HG02943 (cell line): ENCODE measurements at regions not wholly inside any gene's neighbourhood (a gene's known extent, or its start where the extent isn't known, plus 50 kb on each side); places are given as distances from the start of the nearest gene placed in this dataset.

ENCODE experiments used
- ATAC-seq: cut with Tn5 transposase; IDR thresholded peaks from one replicate; pipeline ENCODE4 v1.9.1; 2021; ENCODE audit warnings: mild to moderate bottlenecking, low read depth, moderate library complexity; ENCODE audit not compliant: unreplicated experiment

GRCh38 chr2:15802657-15803542, 137.4 kb upstream of the MYCN start:
- no peak for ATAC-seq

DNA sequence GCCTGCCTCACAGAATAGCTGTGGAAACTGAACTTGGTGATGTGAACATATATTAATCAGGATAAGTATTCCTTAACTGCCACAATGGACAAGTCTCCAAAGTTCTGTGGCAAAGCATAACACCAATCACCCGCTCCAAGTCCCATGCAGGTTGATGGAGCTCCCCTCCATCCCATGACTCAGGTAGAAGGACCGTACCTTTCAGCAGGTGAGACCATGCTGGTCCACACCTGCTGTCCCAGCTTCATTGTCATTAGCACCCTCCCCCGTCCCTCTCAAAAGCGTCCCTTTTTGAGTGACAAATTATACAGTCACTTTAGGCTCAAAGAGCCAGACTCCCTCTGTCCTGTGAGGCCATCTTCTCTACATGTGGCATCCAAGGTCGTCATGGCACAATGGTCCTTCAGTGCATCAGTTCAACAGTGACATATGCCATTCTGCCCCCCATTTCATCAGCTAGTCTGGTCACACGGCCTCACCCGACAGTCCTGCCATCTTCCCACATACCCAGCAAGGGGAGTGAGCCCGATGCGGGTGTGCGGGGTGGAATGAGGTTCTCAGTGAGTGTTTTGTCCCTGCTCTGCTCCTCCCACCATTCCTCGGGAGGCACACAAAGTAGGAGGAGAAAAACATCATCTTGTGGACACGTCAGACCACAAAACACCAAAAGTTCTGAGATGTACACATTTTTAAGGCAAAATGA, 136.7 kb upstream of the MYCN start:
- ATAC-seq = no peak

GRCh38 chr2:15804246-15804619, 136.1 kb upstream of the MYCN start:
- ATAC-seq = no peak

DNA sequence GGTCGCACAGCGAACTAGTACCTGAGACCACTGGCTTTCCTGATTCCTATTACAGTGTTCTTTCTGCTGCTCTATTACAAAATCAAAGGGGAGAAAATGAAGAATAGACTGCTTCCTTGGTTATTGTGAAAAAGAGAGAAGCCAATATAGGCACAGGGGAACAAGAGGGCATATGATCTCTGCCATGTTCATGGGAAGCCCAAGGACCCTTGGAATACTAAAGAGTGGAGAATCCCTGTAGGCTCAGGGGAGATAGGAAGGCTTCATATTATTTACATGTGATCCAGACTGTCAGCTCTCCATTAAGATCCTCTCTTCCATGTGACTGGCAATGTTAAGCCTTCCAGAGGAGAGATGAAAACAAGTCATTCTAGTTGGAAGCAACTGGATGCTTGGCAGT, 135.7 kb upstream of the MYCN start:
- no peak for ATAC-seq

- no peak for ATAC-seq
These were observed 135.1 kb upstream of the MYCN start for GRCh38 chr2:15805206-15805605.

DNA sequence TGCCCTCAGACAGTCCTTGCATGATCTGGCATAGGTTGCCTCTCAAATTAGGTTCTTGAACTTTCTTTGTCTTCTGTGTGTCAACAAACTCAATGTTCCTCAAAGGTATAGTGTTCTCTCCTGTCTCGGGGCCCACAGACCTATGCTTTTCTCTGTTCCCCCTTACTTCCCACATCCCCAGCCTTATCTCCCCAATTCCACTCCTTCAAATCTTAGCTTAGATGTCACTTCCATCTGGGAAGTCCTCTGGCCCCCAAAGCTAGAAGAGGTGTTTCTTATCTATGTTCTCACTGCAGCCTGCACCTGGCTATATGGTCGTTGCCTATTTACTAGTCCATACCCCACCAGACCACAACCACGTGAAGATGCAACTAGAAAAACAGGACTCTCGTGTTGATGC, 134.6 kb upstream of the MYCN start:
- no peak for ATAC-seq

GRCh38 chr2:15806801-15807417, 133.4 kb upstream of the MYCN start:
- no peak for ATAC-seq

- no peak for ATAC-seq
These were observed 132.7 kb upstream of the MYCN start for GRCh38 chr2:15807418-15808203.

DNA sequence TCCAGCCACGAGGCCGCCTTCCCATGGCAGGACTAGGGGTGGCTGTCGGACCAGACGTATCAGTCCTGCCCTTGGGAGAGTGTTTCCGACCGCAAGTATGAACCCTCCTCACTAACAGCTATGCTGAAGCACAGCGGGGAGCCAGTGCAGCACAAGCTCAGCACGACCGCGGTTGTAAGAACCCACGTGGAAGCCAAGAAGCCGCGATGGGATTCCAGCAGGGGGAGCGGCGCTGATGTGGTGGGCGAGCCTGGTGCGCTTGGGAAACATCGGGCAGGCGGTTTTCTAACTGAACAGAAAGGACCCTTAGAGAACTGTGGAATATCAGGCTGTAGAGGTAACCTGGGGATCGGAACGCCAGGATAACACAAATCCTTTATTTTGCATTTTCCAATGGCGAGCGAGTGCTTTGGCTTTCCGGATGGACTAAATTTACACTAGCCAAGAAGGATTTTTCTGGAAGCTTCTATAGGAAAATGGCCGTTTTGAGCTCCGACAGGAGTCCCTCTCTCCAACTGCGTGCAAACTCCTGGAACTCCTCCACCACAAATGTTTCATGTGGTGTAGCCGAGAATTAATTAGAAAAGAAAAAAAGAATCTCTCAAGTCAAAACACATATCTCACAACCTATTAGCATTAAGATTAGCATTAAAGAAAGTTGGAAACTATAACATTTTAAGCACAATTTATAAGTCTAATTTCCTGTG, 132.0 kb upstream of the MYCN start:
- no peak for ATAC-seq

DNA sequence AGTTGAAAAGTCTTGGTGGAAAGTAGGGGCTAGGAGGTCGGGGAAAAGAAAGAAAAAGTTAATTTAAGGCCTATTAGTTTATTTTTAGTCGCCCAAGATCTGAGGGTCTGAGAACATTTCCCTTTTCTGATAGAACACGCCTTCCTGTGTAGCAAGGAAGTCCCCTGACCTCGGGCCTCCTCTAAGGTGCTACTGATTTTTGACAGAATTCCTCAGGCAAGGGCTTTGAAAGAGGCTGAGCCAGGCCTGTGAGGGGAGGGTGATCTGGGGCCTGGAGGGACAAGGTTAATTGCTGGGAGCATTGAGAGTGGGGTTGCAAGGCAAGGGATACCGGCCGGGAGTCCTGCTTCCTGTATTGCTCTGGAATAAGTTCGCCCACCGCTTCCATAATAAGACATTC, 131.4 kb upstream of the MYCN start:
- ATAC-seq = no peak

GRCh38 chr2:15809404-15809803, 130.9 kb upstream of the MYCN start:
- no peak for ATAC-seq

GRCh38 chr2:15810477-15811150, 129.7 kb upstream of the MYCN start:
- ATAC-seq = no peak

DNA sequence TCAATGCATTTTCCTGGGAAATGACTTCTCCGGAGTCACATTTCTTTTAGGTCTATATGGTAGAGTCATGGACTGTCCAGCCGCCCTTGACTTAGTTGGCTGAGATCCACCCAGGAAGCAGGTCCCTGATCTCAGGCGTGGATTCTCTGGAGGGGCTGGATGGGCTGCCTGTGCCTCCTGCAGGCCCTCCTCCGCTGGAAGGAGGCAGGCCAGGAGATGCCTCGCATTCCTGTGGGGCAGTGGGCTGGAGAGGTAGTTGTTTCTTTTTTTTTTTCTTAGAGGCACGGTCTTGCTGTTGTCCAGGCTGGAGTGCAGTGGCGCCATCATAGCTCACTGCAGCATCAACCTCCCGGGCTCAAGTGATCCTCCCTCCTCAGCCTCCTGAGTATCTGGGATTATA, 129.0 kb upstream of the MYCN start:
- no peak for ATAC-seq

DNA sequence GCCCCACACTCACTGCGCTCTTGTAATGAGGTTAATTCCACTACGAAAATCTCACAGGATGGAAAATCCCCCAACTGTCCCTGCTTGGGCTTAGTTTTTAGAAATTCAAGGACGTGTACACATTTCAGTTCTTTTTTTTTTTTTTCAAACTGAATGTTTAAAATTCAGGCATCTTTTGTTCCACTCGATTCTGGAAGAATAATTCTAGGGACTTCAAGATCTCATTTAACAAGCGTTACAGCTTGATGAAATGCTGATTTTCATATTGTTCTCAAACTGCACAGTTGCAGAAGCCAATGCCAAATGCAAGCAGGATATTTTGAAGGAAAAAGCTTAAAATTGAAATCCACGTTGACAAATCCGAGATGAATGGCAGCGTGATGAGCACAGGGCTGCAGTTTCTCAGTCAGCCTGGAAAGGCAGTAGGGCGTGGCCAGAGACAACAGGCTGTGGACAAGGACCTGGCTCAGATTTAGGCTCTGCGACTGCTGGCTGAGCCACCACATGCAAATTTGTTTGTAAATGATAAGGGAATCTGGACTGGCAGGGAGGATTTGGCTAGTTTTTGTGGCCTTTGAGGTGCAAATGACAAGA, 128.1 kb upstream of the MYCN start:
- ATAC-seq = no peak

DNA sequence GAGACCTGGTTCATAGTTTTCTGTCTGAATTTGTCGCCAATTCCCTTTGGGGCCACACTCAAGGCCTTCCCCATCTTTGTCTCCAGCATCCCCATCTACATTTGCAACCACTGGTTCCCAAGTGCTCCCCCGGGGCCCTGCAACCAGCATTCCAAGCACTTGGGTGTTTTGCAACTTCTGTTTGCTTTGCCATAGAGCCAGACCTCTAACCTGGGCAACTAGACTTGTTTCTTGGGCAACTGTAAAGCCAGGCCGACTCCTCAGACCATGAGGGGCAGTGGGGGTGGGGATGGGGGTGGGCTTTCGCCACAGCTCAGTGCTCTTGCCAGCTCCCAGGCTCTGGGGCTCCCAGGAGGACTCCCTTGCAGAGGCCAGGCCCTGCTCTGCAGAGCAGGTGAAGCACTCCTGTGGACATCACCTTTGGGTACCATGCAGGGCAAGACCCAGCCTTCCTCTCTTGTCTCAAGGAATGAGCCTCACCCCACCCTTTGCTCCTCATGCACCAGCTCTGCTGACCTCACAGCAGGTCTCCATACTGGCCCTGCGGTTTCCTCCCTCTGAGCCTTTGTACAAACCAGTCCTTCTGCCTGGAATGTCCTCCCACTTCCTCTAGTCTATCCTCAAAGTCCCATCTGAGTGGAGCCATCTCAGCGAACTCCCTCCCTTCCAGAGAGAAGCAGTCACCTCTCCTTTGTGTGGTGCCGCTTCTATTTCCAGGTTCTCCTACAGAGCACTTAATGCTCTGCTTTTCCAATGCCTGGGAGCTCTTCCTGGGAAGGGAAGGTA, 126.7 kb upstream of the MYCN start:
- no peak for ATAC-seq

DNA sequence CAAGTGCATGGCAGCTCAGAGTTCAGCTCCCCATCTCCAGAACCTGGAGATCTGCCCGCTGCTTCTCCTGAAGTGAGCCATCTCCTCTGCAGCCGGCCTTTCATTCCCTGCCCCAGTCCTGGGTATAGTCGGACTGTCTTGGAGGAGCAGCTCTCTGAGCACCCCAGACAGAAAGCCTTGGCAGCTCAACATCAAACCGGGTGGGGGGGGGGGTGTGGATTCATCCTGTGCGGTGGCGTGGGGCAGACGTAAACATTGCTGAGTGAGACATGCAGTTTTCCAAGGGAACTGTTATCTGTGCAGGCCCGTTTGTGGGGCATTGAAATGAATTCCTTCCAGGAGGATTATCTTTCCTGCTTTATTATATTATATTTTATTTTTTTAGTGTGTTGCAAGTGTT, 125.9 kb upstream of the MYCN start:
- no peak for ATAC-seq

DNA sequence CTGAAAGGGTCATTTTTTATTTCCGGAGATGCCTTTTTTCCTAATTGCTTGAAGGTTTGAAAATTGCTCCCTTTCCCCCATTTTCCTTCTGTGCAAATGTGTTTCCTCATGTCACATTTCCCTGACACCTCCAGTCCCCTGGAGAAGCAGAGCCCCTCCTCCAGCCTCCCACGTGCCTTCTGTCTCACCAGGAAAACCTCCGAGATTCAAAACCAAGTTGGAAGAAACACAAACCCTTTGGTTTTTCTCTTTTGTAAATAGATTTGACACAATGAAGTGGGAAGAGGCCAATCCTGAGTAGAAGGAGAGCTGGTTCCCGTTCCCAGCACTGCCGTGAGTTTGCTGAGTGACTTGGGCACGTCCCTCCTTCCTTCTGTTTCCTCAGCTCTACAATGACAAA, 125.4 kb upstream of the MYCN start:
- no peak for ATAC-seq

DNA sequence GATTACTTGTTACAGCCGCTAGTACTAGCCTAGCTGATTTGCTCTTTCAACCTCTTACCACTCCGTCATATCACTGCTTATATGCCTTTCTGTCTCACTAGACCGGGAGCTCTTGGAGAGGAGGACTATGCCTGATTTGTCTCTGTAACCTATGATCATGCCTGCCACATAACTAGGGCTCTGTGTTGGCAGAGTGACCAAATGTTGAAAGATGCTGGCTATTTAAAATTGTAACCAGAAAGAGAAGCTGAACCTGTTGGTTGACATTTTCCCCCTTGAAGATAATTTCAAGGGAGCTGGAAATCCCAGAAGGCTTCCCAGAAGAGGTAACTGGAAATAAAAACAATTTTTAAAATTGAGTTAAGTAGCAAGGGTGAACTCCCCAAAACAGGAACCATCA, 124.1 kb upstream of the MYCN start:
- no peak for ATAC-seq
